Osteoblast (primary cell): ENCODE measurements at regions not wholly inside any gene's neighbourhood (a gene's known extent, or its start where the extent isn't known, plus 50 kb on each side); places are given as distances from the start of the nearest gene placed in this dataset.

Source experiments
- DNase-seq: peaks from one replicate; pipeline ENCODE4 v3.0.0; 2011; ENCODE audit warnings: low spot score, mixed read lengths; ENCODE audit not compliant: insufficient read length; ENCODE audit errors: missing footprints
- H2AFZ ChIP-seq: 2 replicates; pipeline ENCODE4 v1.6.0; 2011; ENCODE audit warnings: mild to moderate bottlenecking, low read length
- H3K27ac ChIP-seq: 2 replicates; pipeline ENCODE4 v1.5.1; 2011; ENCODE audit warnings: mild to moderate bottlenecking, low read depth, low read length, moderate library complexity
- H3K27me3 ChIP-seq: 2 replicates; pipeline ENCODE4 v1.6.0; 2012; ENCODE audit warnings: mild to moderate bottlenecking, control low read depth, inconsistent platforms, low read length, moderate library complexity; ENCODE audit not compliant: insufficient read depth
- H3K36me3 ChIP-seq: 2 replicates; pipeline ENCODE4 v1.5.1; 2011; ENCODE audit warnings: mild to moderate bottlenecking, low read length, control low read depth, moderate library complexity; ENCODE audit not compliant: insufficient read depth
- H3K4me1 ChIP-seq: 2 replicates; pipeline ENCODE4 v1.5.1; 2011; ENCODE audit warnings: mild to moderate bottlenecking, low read length, control low read depth, moderate library complexity; ENCODE audit not compliant: insufficient read depth
- H3K4me2 ChIP-seq: 2 replicates; pipeline ENCODE4 v1.6.0; 2011; ENCODE audit warnings: mild to moderate bottlenecking, low read length; ENCODE audit not compliant: insufficient read depth
- H3K4me3 ChIP-seq: fragments of 200-600 bp; sonication (generic); 3 replicates; pipeline ENCODE4 v1.5.1; 2012; ENCODE audit warnings: mild to moderate bottlenecking, low read length, inconsistent platforms; ENCODE audit not compliant: insufficient read depth
- H3K79me2 ChIP-seq: 2 replicates; pipeline ENCODE4 v1.6.0; 2012; ENCODE audit warnings: mild to moderate bottlenecking, low read length, control low read depth, inconsistent platforms; ENCODE audit not compliant: insufficient read depth
- H3K9me3 ChIP-seq: 2 replicates; pipeline ENCODE4 v1.5.1; 2011; ENCODE audit warnings: low read depth, low read length, control low read depth
- H4K20me1 ChIP-seq: 2 replicates; pipeline ENCODE4 v1.6.0; 2012; ENCODE audit warnings: mild to moderate bottlenecking, low read length, control low read depth; ENCODE audit not compliant: insufficient read depth
- CTCF ChIP-seq: IDR thresholded peaks from 2 replicates; pipeline ENCODE4 v1.5.1; 2011; ENCODE audit warnings: mild to moderate bottlenecking, low read depth, low read length, moderate library complexity; ENCODE audit errors: extremely low read depth

DNA sequence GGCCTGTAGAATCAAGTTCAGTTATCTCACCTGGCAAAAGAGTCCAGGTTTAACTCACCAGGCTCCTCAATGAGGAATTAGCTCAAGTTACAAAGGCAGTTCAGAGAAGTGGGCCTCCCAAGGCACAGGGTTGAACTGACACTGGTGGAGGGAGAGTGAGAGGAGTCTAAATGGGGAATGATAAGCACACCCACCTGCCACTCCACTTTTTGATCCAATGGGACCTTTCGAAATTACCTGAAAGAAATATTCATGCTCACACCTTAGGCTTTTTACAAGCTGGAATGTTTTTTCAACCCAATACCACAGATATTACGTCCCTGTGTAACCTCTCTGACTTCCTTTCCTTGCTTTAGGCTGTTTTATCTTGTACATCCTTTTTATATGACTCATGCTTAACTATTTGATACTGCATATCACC, 642.7 kb upstream of the TENM4 start:
- H3K9me3 ChIP-seq, result no peaks in the 10 kb centered on the region
- no peak for DNase-seq
- no peaks in the 10 kb centered on the region for H3K36me3 ChIP-seq
- H3K4me1 ChIP-seq, result no peaks in the 10 kb centered on the region
- no peak overlapping the region for H2AFZ ChIP-seq
- no peak overlapping the region for H3K4me3 ChIP-seq
- H4K20me1 ChIP-seq, result no peaks in the 10 kb centered on the region
- H3K79me2 ChIP-seq, result no peaks in the 10 kb centered on the region
- H3K27ac ChIP-seq, result no peak overlapping the region
- TF ChIP-seq CTCF, result no peak
- H3K4me2 ChIP-seq, result no peak overlapping the region
- H3K27me3 ChIP-seq, result no peaks in the 10 kb centered on the region

- TF ChIP-seq CTCF, result no peak
- H3K4me2 ChIP-seq, result no peak overlapping the region
- no peaks in the 10 kb centered on the region for H4K20me1 ChIP-seq
- H3K9me3 ChIP-seq, result no peaks in the 10 kb centered on the region
- H3K27ac ChIP-seq, result no peak overlapping the region
- H3K4me1 ChIP-seq, result no peaks in the 10 kb centered on the region
- no peak overlapping the region for H2AFZ ChIP-seq
- H3K36me3 ChIP-seq, result no peaks in the 10 kb centered on the region
- no peaks in the 10 kb centered on the region for H3K79me2 ChIP-seq
- no peaks in the 10 kb centered on the region for H3K27me3 ChIP-seq
- H3K4me3 ChIP-seq, result no peak overlapping the region
- no peak for DNase-seq
These were observed 641.6 kb upstream of the TENM4 start for GRCh38 chr11:80082406-80082805.

- H3K4me1 ChIP-seq, result no peaks in the 10 kb centered on the region
- no peak overlapping the region for H3K4me2 ChIP-seq
- H2AFZ ChIP-seq, result no peak overlapping the region
- no peaks in the 10 kb centered on the region for H3K9me3 ChIP-seq
- no peak for DNase-seq
- no peaks in the 10 kb centered on the region for H3K27me3 ChIP-seq
- no peak for TF ChIP-seq CTCF
- H3K36me3 ChIP-seq, result no peaks in the 10 kb centered on the region
- no peaks in the 10 kb centered on the region for H4K20me1 ChIP-seq
- no peak overlapping the region for H3K4me3 ChIP-seq
- no peaks in the 10 kb centered on the region for H3K79me2 ChIP-seq
- H3K27ac ChIP-seq, result no peak overlapping the region
These were observed 636.3 kb upstream of the TENM4 start for GRCh38 chr11:80077113-80077512.

- H2AFZ ChIP-seq, result no peak overlapping the region
- H3K27ac ChIP-seq, result no peak overlapping the region
- no peak overlapping the region for H3K4me3 ChIP-seq
- H3K9me3 ChIP-seq, result no peaks in the 10 kb centered on the region
- no peaks in the 10 kb centered on the region for H3K79me2 ChIP-seq
- TF ChIP-seq CTCF, result no peak
- no peaks in the 10 kb centered on the region for H3K36me3 ChIP-seq
- H3K27me3 ChIP-seq, result no peaks in the 10 kb centered on the region
- H4K20me1 ChIP-seq, result no peaks in the 10 kb centered on the region
- H3K4me1 ChIP-seq, result no peaks in the 10 kb centered on the region
- H3K4me2 ChIP-seq, result no peak overlapping the region
- no peak for DNase-seq
These were observed 634.0 kb upstream of the TENM4 start for GRCh38 chr11:80074837-80075236.
